ENCODE measurements at regions not wholly inside any gene's neighbourhood (a gene's known extent, or its start where the extent isn't known, plus 50 kb on each side); places are given as distances from the start of the nearest gene placed in this dataset.

DNA sequence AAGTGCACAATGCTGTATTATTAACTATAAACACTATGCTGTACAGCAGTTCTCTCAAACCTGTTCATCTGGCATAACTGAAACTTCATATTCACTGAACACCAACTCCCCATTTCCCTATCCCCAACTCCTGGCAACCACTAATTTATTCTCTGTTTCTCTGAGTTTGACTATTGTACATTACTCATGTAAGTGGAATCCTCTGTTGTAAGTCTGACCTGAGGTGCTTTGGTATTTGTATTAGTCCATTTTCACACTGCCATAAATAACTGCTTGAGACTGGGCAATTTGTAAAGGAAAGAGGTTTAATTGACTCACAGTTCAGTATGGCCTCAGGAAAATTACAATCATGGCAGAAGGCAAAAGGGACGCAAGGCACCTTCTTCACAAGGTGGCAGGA, 266.3 kb downstream of the PPP1R3A start:
- DNase-seq: no peak
- Mint-ChIP-seq H3K36me3 (ENCODE audit: low read depth) (no peaks in the 10 kb centered on the region), H3K27me3 (ENCODE audit: low read depth, poor library complexity) (peaks cover 4% of the 10 kb centered on the region), H3K4me1 (no peaks in the 10 kb centered on the region), H3K4me3 (no peak overlapping the region), H3K27ac (no peak overlapping the region), H3K9me3 (no peaks in the 10 kb centered on the region)
- TF ChIP-seq CTCF (IDR thresholded peaks at IDR 0.05): no peak

DNA sequence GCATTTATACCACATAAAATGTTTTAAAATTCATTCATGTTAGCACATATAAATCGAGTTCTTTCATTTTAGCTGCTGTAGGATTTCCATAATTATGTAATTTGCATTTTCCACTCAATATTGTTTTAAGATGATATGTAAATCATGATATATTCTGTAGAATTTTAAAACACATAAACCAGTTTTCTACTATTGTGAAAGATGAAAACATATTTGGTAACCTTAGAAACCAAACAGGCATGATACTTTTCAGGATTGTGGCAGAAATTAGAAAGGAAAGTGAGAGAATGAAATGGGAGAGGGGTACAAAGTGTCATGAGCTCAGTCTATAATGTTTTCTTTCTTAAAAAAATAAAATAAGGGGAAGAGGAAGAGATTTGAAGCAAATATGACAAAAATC, 269.3 kb downstream of the PPP1R3A start:
- Mint-ChIP-seq H3K27me3 (ENCODE audit: low read depth, poor library complexity) (peaks cover 4% of the 10 kb centered on the region), H3K9me3 (peaks cover 4% of the 10 kb centered on the region), H3K4me3 (no peak overlapping the region), H3K4me1 (no peaks in the 10 kb centered on the region), H3K27ac (no peak overlapping the region), H3K36me3 (ENCODE audit: low read depth) (no peaks in the 10 kb centered on the region)
- no peak for DNase-seq
- no peak for TF ChIP-seq CTCF (IDR thresholded peaks at IDR 0.05)

GRCh38 chr7:113639221-113639620, 279.6 kb downstream of the PPP1R3A start:
- no peak overlapping the region for H3K4me3 Mint-ChIP-seq
- no peak overlapping the region for H3K27ac Mint-ChIP-seq
- H3K27me3 Mint-ChIP-seq (ENCODE audit: low read depth, poor library complexity): peaks cover 2% of the 10 kb centered on the region
- no peaks in the 10 kb centered on the region for H3K4me1 Mint-ChIP-seq
- peaks cover 3% of the 10 kb centered on the region for H3K9me3 Mint-ChIP-seq
- no peak for TF ChIP-seq CTCF (IDR thresholded peaks at IDR 0.05)
- no peaks in the 10 kb centered on the region for H3K36me3 Mint-ChIP-seq (ENCODE audit: low read depth)
- no peak for DNase-seq

DNA sequence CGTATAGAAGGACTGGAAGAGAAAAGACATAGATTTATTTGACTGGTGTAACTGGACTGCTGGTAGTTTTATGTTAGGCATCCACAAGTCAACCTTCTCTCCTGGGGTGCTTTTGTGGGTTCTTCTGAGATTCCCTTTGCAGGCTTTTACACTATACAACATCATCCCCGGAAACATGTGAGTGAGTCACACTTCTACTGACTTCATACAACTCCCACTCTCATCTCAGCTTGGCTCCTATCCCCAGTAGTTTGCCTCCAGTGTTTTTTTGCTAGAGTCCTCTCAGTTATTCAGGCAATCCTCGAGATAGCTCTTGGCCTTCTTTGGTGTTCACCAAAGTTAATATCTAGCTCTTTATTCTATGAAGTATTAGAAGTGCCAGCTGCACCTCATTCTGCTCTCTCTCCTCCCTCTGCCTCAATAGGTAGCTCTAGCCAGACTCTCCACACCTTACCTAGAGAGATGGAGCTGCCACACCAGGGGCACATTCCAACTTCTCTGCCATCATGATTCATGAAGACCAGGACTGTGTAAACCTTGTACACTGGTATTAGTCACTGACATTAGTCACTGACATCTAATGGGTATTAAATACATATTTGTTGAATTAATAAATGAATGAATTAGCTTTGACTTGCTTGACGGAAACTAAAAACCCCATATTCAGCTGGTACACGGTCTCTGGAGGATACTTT, 281.9 kb downstream of the PPP1R3A start:
- Mint-ChIP-seq H3K27me3 (ENCODE audit: low read depth, poor library complexity) (peaks cover 2% of the 10 kb centered on the region), H3K36me3 (ENCODE audit: low read depth) (no peaks in the 10 kb centered on the region), H3K27ac (no peak overlapping the region), H3K4me1 (no peaks in the 10 kb centered on the region), H3K4me3 (no peak overlapping the region), H3K9me3 (no peaks in the 10 kb centered on the region)
- DNase-seq: no peak
- no peak for TF ChIP-seq CTCF (IDR thresholded peaks at IDR 0.05)

DNA sequence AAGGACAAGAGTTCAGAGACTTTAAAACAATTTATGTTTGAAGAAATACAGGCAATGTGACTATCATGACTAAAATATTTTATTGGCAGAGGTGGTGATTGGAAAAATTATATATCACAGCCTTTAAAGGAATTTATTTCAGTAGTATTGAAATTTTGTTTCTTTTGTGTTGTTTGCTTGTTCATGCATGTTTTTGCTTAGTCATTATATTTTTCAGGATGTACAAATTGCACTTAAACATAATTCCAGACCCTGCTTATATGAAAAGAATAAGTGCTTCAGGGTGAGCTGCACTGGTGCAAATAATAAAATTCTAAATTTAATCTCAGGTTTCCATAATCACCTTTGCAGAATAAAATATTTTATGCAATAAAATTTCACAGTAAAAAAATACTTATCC, 283.3 kb downstream of the PPP1R3A start:
- no peaks in the 10 kb centered on the region for H3K9me3 Mint-ChIP-seq

More for the DNA sequence above, 283.3 kb downstream of the PPP1R3A start:
- no peak for TF ChIP-seq CTCF (IDR thresholded peaks at IDR 0.05)
- H3K4me1 Mint-ChIP-seq: no peaks in the 10 kb centered on the region
- H3K4me3 Mint-ChIP-seq: no peak overlapping the region
- H3K27me3 Mint-ChIP-seq (ENCODE audit: low read depth, poor library complexity): peaks cover 2% of the 10 kb centered on the region
- DNase-seq: no peak
- no peaks in the 10 kb centered on the region for H3K36me3 Mint-ChIP-seq (ENCODE audit: low read depth)
- H3K27ac Mint-ChIP-seq: no peak overlapping the region

All from nephron progenitor cell (in vitro differentiated cells).